ENCODE measurements at regions not wholly inside any gene's neighbourhood (a gene's known extent, or its start where the extent isn't known, plus 50 kb on each side); places are given as distances from the start of the nearest gene placed in this dataset.

DNA sequence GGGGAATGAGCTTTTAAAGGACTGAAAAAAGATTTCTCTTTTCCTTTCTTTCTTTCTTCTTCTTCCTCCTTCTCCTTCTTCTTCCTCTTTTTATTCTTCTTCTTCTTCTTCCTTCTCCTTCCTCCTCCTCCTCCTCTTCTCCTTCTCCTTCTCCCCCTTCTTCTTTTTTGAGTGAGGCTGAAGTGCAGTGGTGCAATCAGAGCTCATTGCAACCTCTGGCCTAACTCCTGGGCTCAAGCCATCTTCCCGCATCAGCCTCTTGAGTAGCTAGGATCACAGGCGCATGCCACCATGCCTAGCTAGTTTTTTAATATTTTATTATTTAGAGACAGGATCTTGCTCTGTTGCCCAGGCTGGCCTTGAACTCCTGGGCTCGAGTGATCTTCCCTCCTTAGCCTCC lies 120.9 kb upstream of the KL start:
- no peak overlapping the region for H3K4me3 ChIP-seq (replicated peaks; ENCODE audit: low read depth, low read length)
- TF ChIP-seq, protein P1, sequence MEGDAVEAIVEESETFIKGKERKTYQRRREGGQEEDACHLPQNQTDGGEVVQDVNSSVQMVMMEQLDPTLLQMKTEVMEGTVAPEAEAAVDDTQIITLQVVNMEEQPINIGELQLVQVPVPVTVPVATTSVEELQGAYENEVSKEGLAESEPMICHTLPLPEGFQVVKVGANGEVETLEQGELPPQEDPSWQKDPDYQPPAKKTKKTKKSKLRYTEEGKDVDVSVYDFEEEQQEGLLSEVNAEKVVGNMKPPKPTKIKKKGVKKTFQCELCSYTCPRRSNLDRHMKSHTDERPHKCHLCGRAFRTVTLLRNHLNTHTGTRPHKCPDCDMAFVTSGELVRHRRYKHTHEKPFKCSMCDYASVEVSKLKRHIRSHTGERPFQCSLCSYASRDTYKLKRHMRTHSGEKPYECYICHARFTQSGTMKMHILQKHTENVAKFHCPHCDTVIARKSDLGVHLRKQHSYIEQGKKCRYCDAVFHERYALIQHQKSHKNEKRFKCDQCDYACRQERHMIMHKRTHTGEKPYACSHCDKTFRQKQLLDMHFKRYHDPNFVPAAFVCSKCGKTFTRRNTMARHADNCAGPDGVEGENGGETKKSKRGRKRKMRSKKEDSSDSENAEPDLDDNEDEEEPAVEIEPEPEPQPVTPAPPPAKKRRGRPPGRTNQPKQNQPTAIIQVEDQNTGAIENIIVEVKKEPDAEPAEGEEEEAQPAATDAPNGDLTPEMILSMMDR (IDR thresholded peaks at IDR 0.05; ENCODE audit: low read depth, low read length, missing control alignments), result no peak
- no peak for DNase-seq (ENCODE audit: extremely low read depth, low read depth)

GRCh38 chr13:32897296-32897695 lies 118.9 kb upstream of the KL start:
- no peak for DNase-seq (ENCODE audit: extremely low read depth, low read depth)
- TF ChIP-seq, protein P1 (IDR thresholded peaks at IDR 0.05; ENCODE audit: low read depth, low read length, missing control alignments), result no peak
- no peak overlapping the region for H3K4me3 ChIP-seq (replicated peaks; ENCODE audit: low read depth, low read length)

DNA sequence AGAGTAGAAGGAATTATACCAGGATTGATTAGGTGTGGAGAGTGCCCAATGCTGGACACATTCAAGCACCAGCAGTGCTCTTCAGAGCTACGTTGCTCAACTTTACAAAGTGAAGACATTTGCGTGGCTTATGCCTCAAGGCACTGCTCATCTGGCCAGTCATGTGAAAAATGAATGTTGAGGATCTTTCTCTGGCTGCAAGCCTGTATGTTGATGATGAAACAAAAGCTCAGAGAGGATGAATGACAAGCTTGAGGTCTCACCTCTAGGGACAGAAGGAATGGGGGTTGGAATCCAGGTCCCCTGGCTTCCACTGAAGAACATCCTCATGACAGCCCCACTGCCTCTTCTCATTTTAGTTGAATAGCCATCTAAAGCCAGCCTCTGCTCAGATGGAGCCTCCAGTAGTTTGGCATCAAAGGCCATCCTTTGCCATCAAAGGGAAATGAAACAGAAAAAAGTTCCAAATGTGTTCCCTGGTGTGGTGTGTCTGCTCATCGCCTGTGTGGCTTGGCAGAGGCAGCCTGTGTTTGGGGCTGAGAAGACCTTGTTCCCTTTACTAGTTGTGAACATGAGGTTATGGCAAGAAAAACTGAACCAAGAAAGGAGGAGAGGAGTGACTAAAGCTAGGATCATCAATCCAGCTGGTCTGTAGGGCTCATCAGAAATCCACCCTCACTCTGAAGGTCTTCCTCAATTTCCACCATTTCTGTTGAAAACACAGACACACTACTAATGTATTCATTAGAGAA lies 114.0 kb upstream of the KL start:
- no peak overlapping the region for H3K4me3 ChIP-seq (replicated peaks; ENCODE audit: low read depth, low read length)
- no peak for DNase-seq (ENCODE audit: extremely low read depth, low read depth)
- TF ChIP-seq, protein P1 (IDR thresholded peaks at IDR 0.05; ENCODE audit: low read depth, low read length, missing control alignments), result no peak

DNA sequence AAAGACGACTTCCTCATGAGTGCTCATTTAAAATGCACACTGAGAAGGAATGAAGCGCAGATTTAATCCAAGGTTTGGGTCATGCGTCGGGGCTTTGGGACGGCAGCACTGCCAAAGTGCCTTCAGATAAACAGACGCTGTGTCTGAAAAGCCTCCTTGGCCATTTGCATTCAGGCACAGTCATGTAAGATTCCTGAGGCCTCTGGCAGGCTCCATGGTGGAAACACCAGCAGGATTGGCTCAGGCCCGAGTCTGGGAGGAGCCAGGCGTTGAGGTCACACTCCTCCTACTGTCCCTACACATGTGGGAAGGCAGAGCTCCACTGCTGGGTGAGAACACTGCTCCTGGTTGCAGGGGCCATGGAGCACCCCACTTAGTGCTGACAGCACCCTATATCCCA lies 113.3 kb upstream of the KL start:
- TF ChIP-seq, protein P1 (IDR thresholded peaks at IDR 0.05; ENCODE audit: low read depth, low read length, missing control alignments), result no peak
- no peak for DNase-seq (ENCODE audit: extremely low read depth, low read depth)
- no peak overlapping the region for H3K4me3 ChIP-seq (replicated peaks; ENCODE audit: low read depth, low read length)

GRCh38 chr13:32903720-32904119 lies 112.5 kb upstream of the KL start:
- no peak overlapping the region for H3K4me3 ChIP-seq (replicated peaks; ENCODE audit: low read depth, low read length)
- DNase-seq (ENCODE audit: extremely low read depth, low read depth), result no peak
- TF ChIP-seq, protein P1 (IDR thresholded peaks at IDR 0.05; ENCODE audit: low read depth, low read length, missing control alignments), result no peak

GRCh38 chr13:32904266-32904665 lies 112.0 kb upstream of the KL start:
- no peak overlapping the region for H3K4me3 ChIP-seq (replicated peaks; ENCODE audit: low read depth, low read length)
- TF ChIP-seq, protein P1 (IDR thresholded peaks at IDR 0.05; ENCODE audit: low read depth, low read length, missing control alignments), result no peak
- no peak for DNase-seq (ENCODE audit: extremely low read depth, low read depth)
